ENCODE measurements at regions not wholly inside any gene's neighbourhood (a gene's known extent, or its start where the extent isn't known, plus 50 kb on each side); places are given as distances from the start of the nearest gene placed in this dataset.

GRCh38 chr7:4338556-4338955, 343.5 kb upstream of the FOXK1 start:
- no peak for TF ChIP-seq ZNF8 (CRISPR knock-in tag; IDR thresholded peaks at IDR 0.05)
- no peak for TF ChIP-seq BACH2 (CRISPR knock-in tag; IDR thresholded peaks at IDR 0.05; ENCODE audit: borderline replicate concordance)
- TF ChIP-seq POU6F1 (CRISPR knock-in tag; IDR thresholded peaks at IDR 0.05; ENCODE audit: borderline replicate concordance, low read depth), result no peak
- TF ChIP-seq OSR1 (CRISPR knock-in tag; IDR thresholded peaks at IDR 0.05), result no peak
- TF ChIP-seq TSHZ2 (CRISPR knock-in tag; IDR thresholded peaks at IDR 0.05), result no peak
- no peak for TF ChIP-seq ZC3H10 (CRISPR knock-in tag; IDR thresholded peaks at IDR 0.05)
- TF ChIP-seq ZFP30 (CRISPR knock-in tag; IDR thresholded peaks at IDR 0.05), result no peak
- TF ChIP-seq PATZ1 (CRISPR knock-in tag; IDR thresholded peaks at IDR 0.05; ENCODE audit: borderline replicate concordance), result no peak
- no peak for TF ChIP-seq ZFP3 (CRISPR knock-in tag; IDR thresholded peaks at IDR 0.05)
- no peak for TF ChIP-seq ESRRG (CRISPR knock-in tag; IDR thresholded peaks at IDR 0.05)
- no peak for TF ChIP-seq SNAI2 (CRISPR knock-in tag; IDR thresholded peaks at IDR 0.05)
- TF ChIP-seq ZNF565 (CRISPR knock-in tag; conservative IDR thresholded peaks at IDR 0.05; ENCODE audit: low read depth), result no peak
- TF ChIP-seq CREB5 (CRISPR knock-in tag; IDR thresholded peaks at IDR 0.05; ENCODE audit: low read depth), result no peak
- TF ChIP-seq CSRNP3 (CRISPR knock-in tag; IDR thresholded peaks at IDR 0.05), result no peak
- TF ChIP-seq RARB (CRISPR knock-in tag; IDR thresholded peaks at IDR 0.05), result no peak
- ATAC-seq, result no peak

GRCh38 chr7:4343272-4344247, 338.5 kb upstream of the FOXK1 start:
- ATAC-seq, result no peak
- no peak for TF ChIP-seq CREB5 (CRISPR knock-in tag; IDR thresholded peaks at IDR 0.05; ENCODE audit: low read depth)
- TF ChIP-seq BACH2 (CRISPR knock-in tag; IDR thresholded peaks at IDR 0.05; ENCODE audit: borderline replicate concordance), result no peak
- no peak for TF ChIP-seq PPARA (CRISPR knock-in tag; IDR thresholded peaks at IDR 0.05; ENCODE audit: borderline replicate concordance)
- no peak for TF ChIP-seq CSRNP3 (CRISPR knock-in tag; IDR thresholded peaks at IDR 0.05)
- TF ChIP-seq ISL1 (CRISPR knock-in tag; IDR thresholded peaks at IDR 0.05), result no peak
- no peak for TF ChIP-seq POU6F1 (CRISPR knock-in tag; IDR thresholded peaks at IDR 0.05; ENCODE audit: borderline replicate concordance, low read depth)
- TF ChIP-seq TOX (CRISPR knock-in tag; IDR thresholded peaks at IDR 0.05; ENCODE audit: borderline replicate concordance), result no peak
- TF ChIP-seq ESRRG (CRISPR knock-in tag; IDR thresholded peaks at IDR 0.05), result no peak
- no peak for TF ChIP-seq ZNF70 (CRISPR knock-in tag; IDR thresholded peaks at IDR 0.05)
- TF ChIP-seq ZFP30 (CRISPR knock-in tag; IDR thresholded peaks at IDR 0.05), result no peak
- TF ChIP-seq TSHZ2 (CRISPR knock-in tag; IDR thresholded peaks at IDR 0.05), result no peak
- no peak for TF ChIP-seq ARNTL (CRISPR knock-in tag; IDR thresholded peaks at IDR 0.05; ENCODE audit: borderline replicate concordance, low read depth)
